ENCODE measurements at regions not wholly inside any gene's neighbourhood (a gene's known extent, or its start where the extent isn't known, plus 50 kb on each side); places are given as distances from the start of the nearest gene placed in this dataset.

GRCh38 chr10:83522881-83523386, 616.4 kb upstream of the GHITM start (continued):
- TF ChIP-seq E2F6 (IDR thresholded peaks at IDR 0.05) (no peak), POLR2AphosphoS5 (IDR thresholded peaks at IDR 0.05; ENCODE audit: low read depth, low read length) (no peak), SAP30 (IDR thresholded peaks at IDR 0.05; ENCODE audit: insufficient read depth, insufficient replicate concordance, low read length) (no peak), RBBP5 (IDR thresholded peaks at IDR 0.05; ENCODE audit: borderline replicate concordance, low read depth, low read length) (no peak)
